Upper lobe of left lung (tissue), 4 donors: ENCODE measurements at regions not wholly inside any gene's neighbourhood (a gene's known extent, or its start where the extent isn't known, plus 50 kb on each side); places are given as distances from the start of the nearest gene placed in this dataset.
"Not testable (repeated sequence)": the region's sequence is repeated elsewhere in the genome, so short reads cannot be mapped to it uniquely, and the experiment has no call there.

Experiments
- EP300 ChIP-seq, 4 donors: sonication (generic); formaldehyde crosslinking; IDR thresholded peaks; one replicate each; pipeline ENCODE4 v1.5.1; 2017; ENCODE audit warnings: antibody characterized with exemption in 4 of 4, control low read depth in 2 of 4
- POLR2A ChIP-seq, 4 donors: fragments of 450-650 bp; IDR thresholded peaks; one replicate each; pipeline ENCODE4 v1.5.1; 2016 to 2017; ENCODE audit warnings: antibody characterized with exemption in 4 of 4, mild to moderate bottlenecking in 2 of 4
- POLR2AphosphoS5 ChIP-seq, 2 donors: sonication (generic); formaldehyde crosslinking; IDR thresholded peaks; one replicate each; pipeline ENCODE4 v1.5.1; 2017; ENCODE audit warnings: antibody characterized with exemption in 2 of 2
- TF ChIP-seq, protein P1 (sequence below), 6 experiments: fragments of 450-650 bp in 4 of 6; fragments of 200-600 bp in 2 of 6; sonication (generic) in 2 of 6; IDR thresholded peaks; one replicate each; pipeline ENCODE4 v1.5.1; 2016 to 2019; ENCODE audit warnings: antibody characterized with exemption in 6 of 6

- TF ChIP-seq, protein P1, sequence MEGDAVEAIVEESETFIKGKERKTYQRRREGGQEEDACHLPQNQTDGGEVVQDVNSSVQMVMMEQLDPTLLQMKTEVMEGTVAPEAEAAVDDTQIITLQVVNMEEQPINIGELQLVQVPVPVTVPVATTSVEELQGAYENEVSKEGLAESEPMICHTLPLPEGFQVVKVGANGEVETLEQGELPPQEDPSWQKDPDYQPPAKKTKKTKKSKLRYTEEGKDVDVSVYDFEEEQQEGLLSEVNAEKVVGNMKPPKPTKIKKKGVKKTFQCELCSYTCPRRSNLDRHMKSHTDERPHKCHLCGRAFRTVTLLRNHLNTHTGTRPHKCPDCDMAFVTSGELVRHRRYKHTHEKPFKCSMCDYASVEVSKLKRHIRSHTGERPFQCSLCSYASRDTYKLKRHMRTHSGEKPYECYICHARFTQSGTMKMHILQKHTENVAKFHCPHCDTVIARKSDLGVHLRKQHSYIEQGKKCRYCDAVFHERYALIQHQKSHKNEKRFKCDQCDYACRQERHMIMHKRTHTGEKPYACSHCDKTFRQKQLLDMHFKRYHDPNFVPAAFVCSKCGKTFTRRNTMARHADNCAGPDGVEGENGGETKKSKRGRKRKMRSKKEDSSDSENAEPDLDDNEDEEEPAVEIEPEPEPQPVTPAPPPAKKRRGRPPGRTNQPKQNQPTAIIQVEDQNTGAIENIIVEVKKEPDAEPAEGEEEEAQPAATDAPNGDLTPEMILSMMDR (IDR thresholded peaks at IDR 0.05), result not testable (repeated sequence)
- not testable (repeated sequence) for TF ChIP-seq POLR2A, POLR2AphosphoS5, EP300 (IDR thresholded peaks at IDR 0.05)
These were observed 133.6 kb downstream of the GPR85 start for GRCh38 chr7:112953031-112953430.
